ENCODE measurements at regions not wholly inside any gene's neighbourhood (a gene's known extent, or its start where the extent isn't known, plus 50 kb on each side); places are given as distances from the start of the nearest gene placed in this dataset.
"Not testable (repeated sequence)": the region's sequence is repeated elsewhere in the genome, so short reads cannot be mapped to it uniquely, and the experiment has no call there.

DNA sequence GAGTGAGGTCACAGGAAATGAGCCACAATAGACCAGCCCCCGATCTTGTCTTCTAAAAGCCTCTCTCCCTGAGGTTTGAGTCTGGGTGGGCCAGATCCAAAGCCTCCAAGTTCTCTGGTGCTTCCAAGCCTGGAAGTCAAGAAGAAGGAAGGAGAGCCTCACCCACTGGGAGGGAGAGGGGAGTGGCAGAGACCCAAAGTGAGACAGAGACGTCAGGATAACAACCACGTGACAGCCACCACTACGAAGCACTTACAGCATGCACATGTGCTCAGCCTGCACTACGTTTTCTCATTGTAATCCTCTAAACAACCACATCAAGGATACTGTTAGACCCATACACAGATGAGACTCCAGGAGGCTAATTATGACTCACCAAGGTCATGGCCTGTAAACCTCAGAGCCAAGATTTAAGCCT is 197.3 kb upstream of the LINGO1 start:
- no peaks in the 10 kb centered on the region for H3K9me3 ChIP-seq (ENCODE audit: control insufficient read depth, insufficient read depth, low read depth, low read length)
- H3K27ac ChIP-seq (ENCODE audit: extremely low read depth, low read depth, low read length) = no peak overlapping the region
- POLR2A ChIA-PET = no interaction called here
- H3K4me1 ChIP-seq (ENCODE audit: control insufficient read depth, insufficient read depth, low read length) = no peaks in the 10 kb centered on the region
- H3K36me3 ChIP-seq (ENCODE audit: control insufficient read depth in 2 of 2, insufficient read depth in 1 of 2, low read length in 2 of 2) = no peaks in the 10 kb centered on the region
- no peak overlapping the region for H3K4me3 ChIP-seq (ENCODE audit: low read depth, low read length)
- CTCF ChIA-PET = interaction anchor here (0.6 to 4.8 kb wide), 3 partner anchors 9 to 175 kb away, joined by 3 to 40 read pairs (median 3); no protein-coding TSS in a partner anchor
- TF ChIP-seq ZBTB21 (tag by site-specific recombination; IDR thresholded peaks at IDR 0.05) (peak; percentile 42; the same call in 1 of the 2 replicates), GLIS1 (tag by site-specific recombination; IDR thresholded peaks at IDR 0.05) (peak; percentile 89), SP7 (tag by site-specific recombination; IDR thresholded peaks at IDR 0.05) (peak; percentile 45; the same call in 1 of the 2 replicates), ZNF530 (tag by site-specific recombination; IDR thresholded peaks at IDR 0.05; ENCODE audit: low read depth) (no peak), SP2 (tag by site-specific recombination; IDR thresholded peaks at IDR 0.05) (peak; percentile 41; the same call in 1 of the 2 replicates), ZNF76 (tag by site-specific recombination; IDR thresholded peaks at IDR 0.05; ENCODE audit: borderline replicate concordance, low read depth) (no peak), ZIC2 (tag by site-specific recombination; IDR thresholded peaks at IDR 0.05) (0 out of 2 replicates have a peak, but pooled peaks have one; percentile 8), KLF1 (tag by site-specific recombination; IDR thresholded peaks at IDR 0.05) (0 out of 2 replicates have a peak, but pooled peaks have one; percentile 27), ZNF169 (tag by site-specific recombination; IDR thresholded peaks at IDR 0.05) (no peak), KLF17 (tag by site-specific recombination; IDR thresholded peaks at IDR 0.05) (0 out of 2 replicates have a peak, but pooled peaks have one; percentile 18), ZNF629 (tag by site-specific recombination; IDR thresholded peaks at IDR 0.05) (peak; percentile 50)
- TF ChIP-seq, protein P1, sequence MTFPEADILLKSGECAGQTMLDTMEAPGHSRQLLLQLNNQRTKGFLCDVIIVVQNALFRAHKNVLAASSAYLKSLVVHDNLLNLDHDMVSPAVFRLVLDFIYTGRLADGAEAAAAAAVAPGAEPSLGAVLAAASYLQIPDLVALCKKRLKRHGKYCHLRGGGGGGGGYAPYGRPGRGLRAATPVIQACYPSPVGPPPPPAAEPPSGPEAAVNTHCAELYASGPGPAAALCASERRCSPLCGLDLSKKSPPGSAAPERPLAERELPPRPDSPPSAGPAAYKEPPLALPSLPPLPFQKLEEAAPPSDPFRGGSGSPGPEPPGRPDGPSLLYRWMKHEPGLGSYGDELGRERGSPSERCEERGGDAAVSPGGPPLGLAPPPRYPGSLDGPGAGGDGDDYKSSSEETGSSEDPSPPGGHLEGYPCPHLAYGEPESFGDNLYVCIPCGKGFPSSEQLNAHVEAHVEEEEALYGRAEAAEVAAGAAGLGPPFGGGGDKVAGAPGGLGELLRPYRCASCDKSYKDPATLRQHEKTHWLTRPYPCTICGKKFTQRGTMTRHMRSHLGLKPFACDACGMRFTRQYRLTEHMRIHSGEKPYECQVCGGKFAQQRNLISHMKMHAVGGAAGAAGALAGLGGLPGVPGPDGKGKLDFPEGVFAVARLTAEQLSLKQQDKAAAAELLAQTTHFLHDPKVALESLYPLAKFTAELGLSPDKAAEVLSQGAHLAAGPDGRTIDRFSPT (tag by site-specific recombination; IDR thresholded peaks at IDR 0.05) = 0 out of 2 replicates have a peak, but pooled peaks have one; percentile 23

DNA sequence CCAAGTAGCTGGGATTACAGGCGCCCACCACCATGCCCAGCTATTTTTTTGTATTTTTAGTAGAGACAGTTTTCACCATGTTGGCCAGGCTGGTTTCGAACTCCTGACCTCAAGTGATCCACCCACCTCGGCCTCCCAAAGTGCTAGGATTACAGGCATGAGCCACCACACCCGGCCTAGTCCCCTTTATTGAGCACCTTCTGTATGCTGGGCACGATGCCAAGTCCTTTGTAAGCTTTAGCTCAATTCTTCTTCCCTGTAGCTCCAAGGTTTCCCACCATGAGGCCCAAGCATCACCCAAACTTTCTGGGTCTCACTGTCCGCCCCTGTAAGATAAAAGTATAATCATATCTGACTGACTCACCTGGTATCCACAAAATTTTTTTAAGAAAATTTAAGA is 196.6 kb upstream of the LINGO1 start:
- H3K4me3 ChIP-seq (ENCODE audit: low read depth, low read length); H3K36me3 ChIP-seq (ENCODE audit: control insufficient read depth in 2 of 2, insufficient read depth in 1 of 2, low read length in 2 of 2); H3K4me1 ChIP-seq (ENCODE audit: control insufficient read depth, insufficient read depth, low read length); H3K27ac ChIP-seq (ENCODE audit: extremely low read depth, low read depth, low read length); H3K9me3 ChIP-seq (ENCODE audit: control insufficient read depth, insufficient read depth, low read depth, low read length); POLR2A ChIA-PET: not testable (repeated sequence)
- CTCF ChIA-PET = interaction anchor here (0.7 to 4.8 kb wide), 4 partner anchors 8 to 212 kb away, joined by 3 to 40 read pairs (median 4); no protein-coding TSS in a partner anchor

DNA sequence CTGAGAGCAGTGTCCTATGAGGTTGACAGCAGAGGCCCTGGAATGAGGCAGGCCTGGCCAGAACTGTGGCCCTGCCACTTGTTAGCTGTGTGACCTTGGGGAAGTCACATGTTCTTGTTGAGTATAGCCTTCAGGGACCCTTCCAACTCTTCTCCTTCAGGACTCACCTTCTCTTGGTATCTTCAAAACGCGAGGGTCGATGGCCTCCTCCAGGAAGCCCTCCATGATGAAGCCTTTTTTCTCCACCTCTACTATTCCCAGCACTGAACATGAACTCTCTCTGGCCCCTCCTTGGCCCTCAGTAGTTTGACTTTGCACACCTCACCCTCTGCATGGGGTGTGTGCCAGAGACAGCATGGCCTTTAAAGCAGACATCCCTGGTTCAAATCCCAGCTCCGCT is 195.1 kb upstream of the LINGO1 start:
- H3K4me1 ChIP-seq (ENCODE audit: control insufficient read depth, insufficient read depth, low read length) = no peaks in the 10 kb centered on the region
- TF ChIP-seq ZNF266 (tag by site-specific recombination; IDR thresholded peaks at IDR 0.05; ENCODE audit: low read depth) (no peak), ZEB2 (tag by site-specific recombination; IDR thresholded peaks at IDR 0.05) (no peak), ZBTB7A (tag by site-specific recombination; IDR thresholded peaks at IDR 0.05; ENCODE audit: low read depth) (no peak)
- POLR2A ChIA-PET = no interaction called here
- CTCF ChIA-PET = interaction anchor here (0.6 to 0.9 kb wide), 2 partner anchors 43 to 463 kb away, joined by 3 read pairs; no protein-coding TSS in a partner anchor
- no peak overlapping the region for H3K27ac ChIP-seq (ENCODE audit: extremely low read depth, low read depth, low read length)
- no peaks in the 10 kb centered on the region for H3K9me3 ChIP-seq (ENCODE audit: control insufficient read depth, insufficient read depth, low read depth, low read length)
- H3K36me3 ChIP-seq (ENCODE audit: control insufficient read depth in 2 of 2, insufficient read depth in 1 of 2, low read length in 2 of 2) = no peaks in the 10 kb centered on the region
- no peak overlapping the region for H3K4me3 ChIP-seq (ENCODE audit: low read depth, low read length)

Measured in HEK293 (cell line).